HG03575 (cell line): ENCODE measurements at regions not wholly inside any gene's neighbourhood (a gene's known extent, or its start where the extent isn't known, plus 50 kb on each side); places are given as distances from the start of the nearest gene placed in this dataset.
"Not testable (repeated sequence)": the region's sequence is repeated elsewhere in the genome, so short reads cannot be mapped to it uniquely, and the experiment has no call there.

Experiments used
- ATAC-seq: cut with Tn5 transposase; IDR thresholded peaks from one replicate; pipeline ENCODE4 v1.9.1; 2021; ENCODE audit not compliant: unreplicated experiment, insufficient number of reproducible peaks, low FRiP score; ENCODE audit errors: extremely low read depth

- no peak for ATAC-seq
These were observed 254.1 kb upstream of the IRF2BP2 start for GRCh38 chr1:234864116-234864515.

- ATAC-seq, result no peak
These were observed 253.6 kb upstream of the IRF2BP2 start for GRCh38 chr1:234863551-234863971.

GRCh38 chr1:234862944-234863515, 253.1 kb upstream of the IRF2BP2 start:
- no peak for ATAC-seq

- no peak for ATAC-seq
These were observed 252.5 kb upstream of the IRF2BP2 start for GRCh38 chr1:234862360-234862943.

- ATAC-seq, result no peak
These were observed 251.8 kb upstream of the IRF2BP2 start for GRCh38 chr1:234861761-234862160.

- ATAC-seq, result no peak
These were observed 251.1 kb upstream of the IRF2BP2 start for GRCh38 chr1:234861024-234861620.

GRCh38 chr1:234858722-234859121, 248.7 kb upstream of the IRF2BP2 start:
- no peak for ATAC-seq

GRCh38 chr1:234856845-234857245, 246.9 kb upstream of the IRF2BP2 start:
- no peak for ATAC-seq

- ATAC-seq, result no peak
These were observed 245.9 kb upstream of the IRF2BP2 start for GRCh38 chr1:234855851-234856250.

GRCh38 chr1:234854645-234855039, 244.7 kb upstream of the IRF2BP2 start:
- ATAC-seq, result no peak

- no peak for ATAC-seq
These were observed 244.1 kb upstream of the IRF2BP2 start for GRCh38 chr1:234853906-234854644.

GRCh38 chr1:234852659-234853058, 242.7 kb upstream of the IRF2BP2 start:
- ATAC-seq, result no peak

- no peak for ATAC-seq
These were observed 241.8 kb upstream of the IRF2BP2 start for GRCh38 chr1:234851450-234852438.

GRCh38 chr1:234849832-234850231, 239.9 kb upstream of the IRF2BP2 start:
- ATAC-seq, result no peak

- no peak for ATAC-seq
These were observed 239.1 kb upstream of the IRF2BP2 start for GRCh38 chr1:234848972-234849649.

GRCh38 chr1:234846813-234847212, 236.8 kb upstream of the IRF2BP2 start:
- ATAC-seq, result not testable (repeated sequence)

GRCh38 chr1:234845836-234846235, 235.9 kb upstream of the IRF2BP2 start:
- no peak for ATAC-seq

- no peak for ATAC-seq
These were observed 235.2 kb upstream of the IRF2BP2 start for GRCh38 chr1:234845097-234845660.
